Uterus (tissue), 2 donors: ENCODE measurements at regions not wholly inside any gene's neighbourhood (a gene's known extent, or its start where the extent isn't known, plus 50 kb on each side); places are given as distances from the start of the nearest gene placed in this dataset.

Experiments
- POLR2A ChIP-seq, 2 donors: fragments of 450-650 bp; IDR thresholded peaks; one replicate each; pipeline ENCODE4 v1.6.1; 2016; ENCODE audit warnings: antibody characterized with exemption in 2 of 2, mild to moderate bottlenecking in 1 of 2, moderate library complexity in 1 of 2
- TF ChIP-seq, protein P1 (sequence below), 4 experiments: fragments of 200-600 bp in 2 of 4; fragments of 450-650 bp in 2 of 4; sonication (generic) in 2 of 4; IDR thresholded peaks; one replicate each; pipeline ENCODE4 v1.5.1; 2016 to 2019; ENCODE audit warnings: antibody characterized with exemption in 4 of 4, mild to moderate bottlenecking in 2 of 4, moderate library complexity in 1 of 4

DNA sequence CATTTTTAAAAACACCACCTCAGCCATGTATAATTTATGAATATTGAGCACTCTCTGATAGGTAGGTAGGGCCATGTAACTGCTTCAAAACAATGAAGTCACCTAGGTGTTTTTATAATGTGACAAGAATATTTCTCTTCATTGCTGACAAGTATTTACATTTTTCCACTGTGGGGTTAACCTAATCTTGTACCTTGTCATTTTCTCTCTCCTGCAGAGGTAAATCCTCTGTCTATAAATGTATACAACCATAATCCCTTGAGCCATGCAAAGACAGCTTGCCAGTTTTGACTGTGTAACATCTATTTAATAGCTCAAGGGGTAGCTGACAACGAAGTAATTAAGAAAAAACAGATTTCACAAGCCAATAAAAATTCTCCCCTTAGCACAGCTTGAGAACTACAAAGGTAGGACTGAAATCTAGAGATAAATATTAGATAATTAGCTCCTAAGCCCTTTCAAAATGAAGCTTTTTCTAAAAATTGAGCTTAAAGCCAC lies 137.6 kb upstream of the POGK start:
- TF ChIP-seq, protein P1, sequence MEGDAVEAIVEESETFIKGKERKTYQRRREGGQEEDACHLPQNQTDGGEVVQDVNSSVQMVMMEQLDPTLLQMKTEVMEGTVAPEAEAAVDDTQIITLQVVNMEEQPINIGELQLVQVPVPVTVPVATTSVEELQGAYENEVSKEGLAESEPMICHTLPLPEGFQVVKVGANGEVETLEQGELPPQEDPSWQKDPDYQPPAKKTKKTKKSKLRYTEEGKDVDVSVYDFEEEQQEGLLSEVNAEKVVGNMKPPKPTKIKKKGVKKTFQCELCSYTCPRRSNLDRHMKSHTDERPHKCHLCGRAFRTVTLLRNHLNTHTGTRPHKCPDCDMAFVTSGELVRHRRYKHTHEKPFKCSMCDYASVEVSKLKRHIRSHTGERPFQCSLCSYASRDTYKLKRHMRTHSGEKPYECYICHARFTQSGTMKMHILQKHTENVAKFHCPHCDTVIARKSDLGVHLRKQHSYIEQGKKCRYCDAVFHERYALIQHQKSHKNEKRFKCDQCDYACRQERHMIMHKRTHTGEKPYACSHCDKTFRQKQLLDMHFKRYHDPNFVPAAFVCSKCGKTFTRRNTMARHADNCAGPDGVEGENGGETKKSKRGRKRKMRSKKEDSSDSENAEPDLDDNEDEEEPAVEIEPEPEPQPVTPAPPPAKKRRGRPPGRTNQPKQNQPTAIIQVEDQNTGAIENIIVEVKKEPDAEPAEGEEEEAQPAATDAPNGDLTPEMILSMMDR (IDR thresholded peaks at IDR 0.05) = no peak
- no peak for TF ChIP-seq POLR2A (IDR thresholded peaks at IDR 0.05)
